NB4 (cell line): ENCODE measurements at regions not wholly inside any gene's neighbourhood (a gene's known extent, or its start where the extent isn't known, plus 50 kb on each side); places are given as distances from the start of the nearest gene placed in this dataset.
"Not testable (repeated sequence)": the region's sequence is repeated elsewhere in the genome, so short reads cannot be mapped to it uniquely, and the experiment has no call there.

Experiments used
- DNase-seq: peaks from one replicate; pipeline ENCODE4 v3.0.0; 2010; ENCODE audit warnings: low read depth
- H3K4me3 ChIP-seq: one replicate; pipeline ENCODE4 v1.5.1; 2011; ENCODE audit warnings: mild to moderate bottlenecking, low read depth, low read length, moderate library complexity
- CTCF ChIP-seq: IDR thresholded peaks from one replicate; pipeline ENCODE4 v1.5.1; 2012; ENCODE audit warnings: low read depth, low read length
- MAX ChIP-seq: IDR thresholded peaks from 2 replicates; pipeline ENCODE4 v1.6.1; 2011; ENCODE audit warnings: low read depth, low read length
- MYC ChIP-seq: IDR thresholded peaks from 2 replicates; pipeline ENCODE4 v1.6.1; 2011; ENCODE audit warnings: low read depth, low read length
- POLR2A ChIP-seq: IDR thresholded peaks from 2 replicates; pipeline ENCODE4 v1.6.1; 2011; ENCODE audit warnings: mild to moderate bottlenecking; ENCODE audit not compliant: insufficient read length; ENCODE audit errors: extremely low read depth

GRCh38 chr7:84911077-84911476, 275.8 kb downstream of the SEMA3D start:
- DNase-seq, result no peak
- TF ChIP-seq POLR2A (no peak), MYC (no peak), MAX (no peak), CTCF (no peak)
- H3K4me3 ChIP-seq, result no peak overlapping the region

- not testable (repeated sequence) for DNase-seq, H3K4me3 ChIP-seq
These were observed 276.5 kb downstream of the SEMA3D start for GRCh38 chr7:84910322-84910721.

GRCh38 chr7:84908196-84908793, 278.6 kb downstream of the SEMA3D start:
- H3K4me3 ChIP-seq, result no peak overlapping the region
- TF ChIP-seq MAX (no peak), POLR2A (no peak), MYC (no peak), CTCF (no peak)
- no peak for DNase-seq

GRCh38 chr7:84906889-84907288, 280.0 kb downstream of the SEMA3D start:
- H3K4me3 ChIP-seq, result no peak overlapping the region
- TF ChIP-seq MYC (no peak), POLR2A (no peak), CTCF (no peak), MAX (no peak)
- no peak for DNase-seq

GRCh38 chr7:84904561-84904960, 282.3 kb downstream of the SEMA3D start:
- no peak for DNase-seq
- TF ChIP-seq MYC, result no peak
- TF ChIP-seq POLR2A, result no peak

GRCh38 chr7:84901366-84901765, 285.5 kb downstream of the SEMA3D start:
- DNase-seq, result no peak
- no peak for TF ChIP-seq MAX
- TF ChIP-seq MYC, result no peak
- TF ChIP-seq CTCF, result no peak
- no peak for TF ChIP-seq POLR2A
- no peak overlapping the region for H3K4me3 ChIP-seq

More at GRCh38 chr7:84904561-84904960, 282.3 kb downstream of the SEMA3D start:
- no peak overlapping the region for H3K4me3 ChIP-seq

- H3K4me3 ChIP-seq, result no peak overlapping the region
- DNase-seq, result no peak
- TF ChIP-seq POLR2A (no peak), CTCF (no peak), MYC (no peak), MAX (no peak)
These were observed 286.6 kb downstream of the SEMA3D start for GRCh38 chr7:84900215-84900614.
